Keratinocyte (primary cell): ENCODE measurements at regions not wholly inside any gene's neighbourhood (a gene's known extent, or its start where the extent isn't known, plus 50 kb on each side); places are given as distances from the start of the nearest gene placed in this dataset.
"Not testable (repeated sequence)": the region's sequence is repeated elsewhere in the genome, so short reads cannot be mapped to it uniquely, and the experiment has no call there.

ENCODE experiments used
- DNase-seq: peaks from one replicate; pipeline ENCODE4 v3.0.0-alpha.2; 2011; ENCODE audit warnings: low read depth, missing footprints, low spot score
- FAIRE-seq: peaks from 2 replicates; lab custom pipeline; 2011; peaks lifted over from hg19 to GRCh38; lab: Jason Lieb, UNC
- H2AFZ ChIP-seq: 2 replicates; pipeline ENCODE4 v1.6.0; 2012; ENCODE audit warnings: low read length, control low read depth, inconsistent platforms; ENCODE audit not compliant: control insufficient read depth
- H3K27ac ChIP-seq: 2 replicates; pipeline ENCODE4 v1.5.1; 2011; ENCODE audit warnings: low read length; ENCODE audit not compliant: control insufficient read depth, insufficient read depth
- H3K27me3 ChIP-seq: 3 replicates; pipeline ENCODE4 v1.6.0; 2011; ENCODE audit warnings: low read length; ENCODE audit not compliant: control insufficient read depth, insufficient read depth; ENCODE audit errors: extremely low read depth
- H3K36me3 ChIP-seq, 2 experiments: 2 replicates in 1 of 2; 3 replicates in 1 of 2; pipeline ENCODE4 v1.5.1; 2011; ENCODE audit warnings: low read length in 2 of 2, mild to moderate bottlenecking in 1 of 2; ENCODE audit not compliant: control insufficient read depth in 2 of 2, insufficient read depth in 2 of 2; ENCODE audit errors: extremely low read depth in 1 of 2
- H3K4me1 ChIP-seq: 3 replicates; pipeline ENCODE4 v1.5.1; 2011; ENCODE audit warnings: low read length; ENCODE audit not compliant: control insufficient read depth, insufficient read depth; ENCODE audit errors: extremely low read depth
- H3K4me2 ChIP-seq: 3 replicates; pipeline ENCODE4 v1.6.0; 2011; ENCODE audit warnings: low read depth, low read length; ENCODE audit not compliant: control insufficient read depth, insufficient read depth; ENCODE audit errors: extremely low read depth
- H3K4me3 ChIP-seq, 3 experiments: fragments of 200-600 bp in 1 of 3; sonication (generic) in 1 of 3; 2 replicates in 2 of 3; 3 replicates in 1 of 3; pipeline ENCODE4 v1.5.1; 2011 to 2016; ENCODE audit warnings: low read length in 3 of 3, mild to moderate bottlenecking in 3 of 3, control low read depth in 2 of 3, inconsistent platforms in 1 of 3, low read depth in 1 of 3, mixed read lengths in 1 of 3, mixed run types in 1 of 3, moderate library complexity in 1 of 3; ENCODE audit not compliant: control insufficient read depth in 2 of 3, insufficient read depth in 2 of 3; ENCODE audit errors: extremely low read depth in 1 of 3
- H3K79me2 ChIP-seq: 2 replicates; pipeline ENCODE4 v1.6.0; 2012; ENCODE audit warnings: low read length; ENCODE audit not compliant: control insufficient read depth, insufficient read depth
- H3K9ac ChIP-seq: 3 replicates; pipeline ENCODE4 v1.6.0; 2011; ENCODE audit warnings: low read length; ENCODE audit not compliant: control insufficient read depth, insufficient read depth; ENCODE audit errors: extremely low read depth
- H3K9me1 ChIP-seq: 3 replicates; pipeline ENCODE4 v1.6.0; 2011; ENCODE audit warnings: low read length; ENCODE audit not compliant: control insufficient read depth, insufficient read depth; ENCODE audit errors: extremely low read depth
- H3K9me3 ChIP-seq: 2 replicates; pipeline ENCODE4 v1.5.1; 2012; ENCODE audit warnings: low read depth, low read length; ENCODE audit not compliant: control insufficient read depth
- H4K20me1 ChIP-seq: 3 replicates; pipeline ENCODE4 v1.6.0; 2011; ENCODE audit warnings: low read length; ENCODE audit not compliant: control insufficient read depth, insufficient read depth; ENCODE audit errors: extremely low read depth
- dilution Hi-C: fragments of 300-500 bp; cut with MboI; formaldehyde crosslinking; loops from one replicate; pipeline ENCODE4 v1.7.0; 2020; ENCODE audit warnings: low sequenced_read_pairs; ENCODE audit not compliant: extremely low pct_ligation_motif_present

DNA sequence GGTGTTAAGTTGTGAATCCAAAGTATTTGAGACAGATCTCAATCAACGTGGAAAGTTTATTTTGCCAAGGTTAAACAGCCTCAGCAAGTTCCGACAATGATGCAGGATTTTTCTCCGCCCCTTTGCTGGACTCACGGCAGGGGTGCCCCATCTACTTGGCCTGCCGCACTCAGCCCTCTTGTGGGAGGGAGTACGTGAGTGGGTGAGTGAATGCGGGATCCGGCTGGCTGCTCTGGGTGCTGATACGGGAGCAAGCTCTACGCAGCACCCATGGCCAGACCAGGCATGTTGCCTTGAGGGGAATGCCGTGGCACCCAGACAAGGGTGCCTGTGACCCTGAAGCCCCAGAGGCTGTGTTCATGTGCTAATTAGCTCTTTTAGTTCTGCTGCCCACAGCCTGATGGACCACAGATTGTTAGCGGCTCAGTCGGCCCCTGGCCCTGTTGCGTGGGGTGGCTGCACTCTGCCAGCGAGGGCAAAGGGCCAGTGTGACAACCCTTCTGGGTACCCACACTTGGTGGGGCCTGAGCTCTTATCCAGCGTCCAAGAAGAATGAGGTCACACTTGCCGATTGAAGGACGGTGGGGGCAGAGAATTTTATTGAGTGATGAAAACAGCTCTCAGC is 81.2 kb upstream of the FAM153A start:
- H3K9me1 ChIP-seq, FAIRE-seq, H3K9ac ChIP-seq, H2AFZ ChIP-seq, H3K27me3 ChIP-seq, H4K20me1 ChIP-seq, dilution Hi-C loops, H3K79me2 ChIP-seq, H3K27ac ChIP-seq, DNase-seq, H3K4me3 ChIP-seq, H3K9me3 ChIP-seq, H3K36me3 ChIP-seq, H3K4me2 ChIP-seq, H3K4me1 ChIP-seq: not testable (repeated sequence)

DNA sequence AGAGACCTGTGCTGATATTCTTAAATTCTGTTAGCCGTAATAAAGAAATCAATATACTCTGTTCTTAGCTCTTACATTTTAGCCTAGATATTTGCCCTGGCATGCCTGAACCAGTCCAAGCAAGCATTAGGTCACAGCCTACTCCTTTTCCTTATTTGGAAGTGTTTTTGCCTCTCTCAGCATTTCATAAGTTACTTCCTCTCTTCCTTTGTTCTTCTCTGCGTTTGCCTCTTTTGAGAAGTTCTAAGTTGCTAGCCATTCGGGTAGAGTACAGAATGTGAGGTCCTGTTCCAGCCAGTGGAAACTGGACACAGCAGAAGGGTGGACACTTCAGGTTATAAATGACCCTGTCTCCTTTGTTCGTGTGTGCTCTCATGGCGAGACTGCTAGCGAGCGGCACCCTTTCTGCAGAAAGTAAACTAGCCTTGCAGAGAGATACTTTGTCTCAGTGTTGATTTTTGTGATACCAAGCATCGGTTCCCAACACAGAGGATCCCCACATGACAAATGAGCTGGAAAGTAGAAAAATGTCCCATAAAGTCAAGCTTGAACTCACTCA is 75.0 kb upstream of the FAM153A start:
- H3K4me1 ChIP-seq, H3K4me2 ChIP-seq, FAIRE-seq, H3K9me3 ChIP-seq, H3K9me1 ChIP-seq, H4K20me1 ChIP-seq, H3K36me3 ChIP-seq, H3K79me2 ChIP-seq, H3K27me3 ChIP-seq, DNase-seq, H2AFZ ChIP-seq, H3K27ac ChIP-seq, dilution Hi-C loops, H3K9ac ChIP-seq, H3K4me3 ChIP-seq: not testable (repeated sequence)

DNA sequence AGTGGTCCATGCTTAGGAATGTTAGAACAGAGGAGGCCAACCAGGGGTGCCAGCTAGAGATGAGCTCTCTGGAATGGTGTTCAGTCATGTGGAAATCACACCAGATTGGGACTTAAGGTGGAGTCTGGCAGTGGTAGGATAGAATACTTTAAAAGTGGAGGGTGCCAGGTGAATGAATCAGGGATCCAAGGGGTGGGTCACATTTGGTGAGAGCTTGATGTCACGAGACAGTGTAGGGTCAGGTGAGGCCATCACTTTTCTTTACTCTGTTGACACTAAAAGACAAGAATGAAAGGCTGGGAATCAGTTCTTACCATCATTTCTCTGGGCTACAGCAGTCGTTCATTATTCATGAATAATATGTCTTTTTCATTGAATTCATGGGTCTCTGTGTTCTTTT is 73.8 kb upstream of the FAM153A start:
- not testable (repeated sequence) for FAIRE-seq

DNA sequence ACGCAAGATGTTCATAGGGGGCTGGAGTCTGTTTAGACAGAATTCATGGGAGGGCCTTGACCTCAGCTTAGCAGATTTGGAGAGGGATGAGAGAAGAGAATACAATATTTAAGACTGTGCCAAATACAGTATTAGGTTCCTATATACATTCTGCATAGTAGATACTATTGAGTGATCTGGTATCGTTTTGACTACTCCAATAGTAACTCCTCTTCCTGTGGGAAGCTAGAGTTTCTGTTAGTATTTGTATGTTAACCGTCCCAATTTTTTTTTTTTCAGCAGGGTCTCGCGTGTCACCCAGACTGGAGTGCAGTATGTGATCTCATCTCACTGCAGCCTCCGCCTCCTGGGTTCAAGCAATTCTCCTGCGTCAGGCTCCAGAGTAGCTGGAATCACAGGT is 65.2 kb upstream of the FAM153A start:
- DNase-seq, H3K79me2 ChIP-seq, H3K27ac ChIP-seq, H3K9me1 ChIP-seq, H3K4me2 ChIP-seq, H3K27me3 ChIP-seq, H3K4me3 ChIP-seq, H4K20me1 ChIP-seq, H3K4me1 ChIP-seq, FAIRE-seq, H3K9me3 ChIP-seq, H3K36me3 ChIP-seq, H3K9ac ChIP-seq, dilution Hi-C loops, H2AFZ ChIP-seq: not testable (repeated sequence)

More for the DNA sequence above, 73.8 kb upstream of the FAM153A start:
- H3K9me1 ChIP-seq, H3K4me2 ChIP-seq, DNase-seq, H3K27ac ChIP-seq, H2AFZ ChIP-seq, H3K4me1 ChIP-seq, H4K20me1 ChIP-seq, H3K4me3 ChIP-seq, H3K9ac ChIP-seq, H3K27me3 ChIP-seq, H3K36me3 ChIP-seq, H3K79me2 ChIP-seq, H3K9me3 ChIP-seq, dilution Hi-C loops: not testable (repeated sequence)

DNA sequence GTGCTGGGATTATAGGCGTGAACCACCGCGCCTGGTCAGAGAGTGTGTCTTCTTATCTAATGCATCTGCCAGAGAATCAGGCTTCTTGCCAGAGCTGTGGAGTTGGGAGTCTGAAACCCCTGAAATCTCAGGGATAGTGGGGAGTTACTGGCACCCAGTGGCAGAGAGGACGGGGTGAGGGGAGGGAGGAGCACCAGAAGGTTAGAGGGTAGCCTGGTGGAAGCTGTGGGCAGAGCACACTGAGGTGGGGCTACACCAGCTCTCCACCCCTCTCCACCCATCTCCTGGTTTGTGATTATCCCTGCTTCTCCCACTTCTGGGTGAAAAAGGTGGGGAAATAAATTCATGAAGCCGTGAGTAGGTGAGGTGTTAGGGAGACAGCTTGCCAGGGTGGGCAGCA is 63.9 kb upstream of the FAM153A start:
- H3K9ac ChIP-seq, DNase-seq, H3K27me3 ChIP-seq, H3K36me3 ChIP-seq, dilution Hi-C loops, H3K4me2 ChIP-seq, H3K4me3 ChIP-seq, H4K20me1 ChIP-seq, FAIRE-seq, H3K9me1 ChIP-seq, H2AFZ ChIP-seq, H3K79me2 ChIP-seq, H3K9me3 ChIP-seq, H3K27ac ChIP-seq, H3K4me1 ChIP-seq: not testable (repeated sequence)
